WTC11 (cell line): ENCODE measurements at regions not wholly inside any gene's neighbourhood (a gene's known extent, or its start where the extent isn't known, plus 50 kb on each side); places are given as distances from the start of the nearest gene placed in this dataset.

Experiments used
- ATAC-seq: fragments of 200-7000 bp; cut with Tn5 transposase; 2 replicates; pipeline ENCODE4 v1.10.0; 2021; ENCODE audit warnings: mild to moderate bottlenecking, moderate library complexity
- CTCF ChIA-PET: fragments of 300-600 bp; sonication (Branson Sonifier 250); formaldehyde crosslinking; loops from one replicate; lab custom pipeline; 2021; ENCODE audit warnings: antibody characterized with exemption; lab: Charles Lee
- POLR2A ChIA-PET: fragments of 350-600 bp; sonication (Branson Sonifier 250); formaldehyde crosslinking; loops from one replicate; lab custom pipeline; 2021; ENCODE audit warnings: antibody characterized with exemption; lab: Charles Lee
- DNase-seq: peaks from one replicate; pipeline ENCODE4 v3.0.0; 2021; ENCODE audit warnings: low spot score
- H3K27ac Mint-ChIP-seq: 2 replicates; pipeline ENCODE4 v1.8.0; 2021; ENCODE audit warnings: mixed read lengths
- H3K27me3 Mint-ChIP-seq: 2 replicates; pipeline ENCODE4 v1.8.0; 2021; ENCODE audit warnings: low read depth, mild to moderate bottlenecking, moderate library complexity, mixed read lengths
- H3K36me3 Mint-ChIP-seq: 2 replicates; pipeline ENCODE4 v1.8.0; 2021; ENCODE audit warnings: mixed read lengths
- H3K4me1 Mint-ChIP-seq: 2 replicates; pipeline ENCODE4 v1.8.0; 2022; ENCODE audit warnings: mixed read lengths
- H3K4me3 Mint-ChIP-seq: 2 replicates; pipeline ENCODE4 v1.8.0; 2021; ENCODE audit warnings: mild to moderate bottlenecking, moderate library complexity, mixed read lengths
- H3K9me3 Mint-ChIP-seq: 2 replicates; pipeline ENCODE4 v1.8.0; 2021; ENCODE audit warnings: mixed read lengths
- ATF2 ChIP-seq: sonication (generic); formaldehyde crosslinking; IDR thresholded peaks from 2 replicates; pipeline ENCODE4 v1.8.1; 2022; ENCODE audit warnings: low read depth, missing genetic modification reagents, borderline replicate concordance
- CREB1 ChIP-seq: sonication (generic); formaldehyde crosslinking; IDR thresholded peaks from 2 replicates; pipeline ENCODE4 v1.8.0; 2023; ENCODE audit warnings: mild to moderate bottlenecking, missing genetic modification reagents
- CREM ChIP-seq: sonication (generic); formaldehyde crosslinking; IDR thresholded peaks from 2 replicates; pipeline ENCODE4 v1.8.1; 2022; ENCODE audit warnings: mild to moderate bottlenecking, missing genetic modification reagents, moderate library complexity
- EMX1 ChIP-seq: fragments of 250-450 bp; sonication (Bioruptor Pico); IDR thresholded peaks from 2 replicates; pipeline ENCODE4 v1.8.0; 2021; ENCODE audit warnings: mild to moderate bottlenecking
- FOXP1 ChIP-seq: sonication (generic); formaldehyde crosslinking; IDR thresholded peaks from 2 replicates; pipeline ENCODE4 v1.8.0; 2022; ENCODE audit warnings: missing genetic modification reagents, mild to moderate bottlenecking, moderate library complexity, borderline replicate concordance
- FOXP4 ChIP-seq: sonication (generic); formaldehyde crosslinking; IDR thresholded peaks from 2 replicates; pipeline ENCODE4 v1.8.0; 2022; ENCODE audit warnings: mild to moderate bottlenecking, missing genetic modification reagents
- GABPB1 ChIP-seq: sonication (generic); formaldehyde crosslinking; IDR thresholded peaks from 2 replicates; pipeline ENCODE4 v1.8.1; 2023; ENCODE audit warnings: mild to moderate bottlenecking, missing genetic modification reagents
- GRHL2 ChIP-seq: fragments of 250-450 bp; sonication (Bioruptor Pico); IDR thresholded peaks from 2 replicates; pipeline ENCODE4 v1.8.0; 2022; ENCODE audit warnings: mild to moderate bottlenecking, moderate library complexity; ENCODE audit not compliant: insufficient replicate concordance, severe bottlenecking
- GTF2I ChIP-seq: fragments of 250-450 bp; sonication (Bioruptor Pico); conservative IDR thresholded peaks from 2 replicates; pipeline ENCODE4 v1.4.0; 2021; ENCODE audit warnings: mild to moderate bottlenecking
- HMGA2 ChIP-seq: fragments of 250-450 bp; sonication (Bioruptor Pico); IDR thresholded peaks from 2 replicates; pipeline ENCODE4 v1.4.0; 2021; ENCODE audit warnings: mild to moderate bottlenecking, moderate library complexity
- HMGXB4 ChIP-seq: sonication (generic); formaldehyde crosslinking; IDR thresholded peaks from 2 replicates; pipeline ENCODE4 v1.8.1; 2023; ENCODE audit warnings: mild to moderate bottlenecking, moderate library complexity, missing genetic modification reagents
- MLX ChIP-seq: sonication (generic); formaldehyde crosslinking; IDR thresholded peaks from 2 replicates; pipeline ENCODE4 v1.8.1; 2023; ENCODE audit warnings: mild to moderate bottlenecking, missing genetic modification reagents, moderate library complexity
- NR3C1 ChIP-seq: sonication (generic); formaldehyde crosslinking; conservative IDR thresholded peaks from 2 replicates; pipeline ENCODE4 v1.8.1; 2023; ENCODE audit warnings: low read depth, mild to moderate bottlenecking, missing genetic modification reagents
- SMAD3 ChIP-seq: sonication (generic); formaldehyde crosslinking; IDR thresholded peaks from 2 replicates; pipeline ENCODE4 v1.8.0; 2022; ENCODE audit warnings: missing genetic modification reagents, mild to moderate bottlenecking, borderline replicate concordance
- SOX15 ChIP-seq: fragments of 250-450 bp; sonication (Bioruptor Pico); IDR thresholded peaks from 2 replicates; pipeline ENCODE4 v1.9.0; 2021; ENCODE audit warnings: mild to moderate bottlenecking
- TEAD4 ChIP-seq: sonication (generic); formaldehyde crosslinking; IDR thresholded peaks from 2 replicates; pipeline ENCODE4 v1.8.0; 2022; ENCODE audit warnings: mild to moderate bottlenecking, missing genetic modification reagents
- ZMAT4 ChIP-seq: fragments of 250-450 bp; sonication (Bioruptor Pico); IDR thresholded peaks from 2 replicates; pipeline ENCODE4 v1.9.0; 2021; ENCODE audit warnings: mild to moderate bottlenecking
- ZNF121 ChIP-seq: sonication (generic); formaldehyde crosslinking; IDR thresholded peaks from 2 replicates; pipeline ENCODE4 v1.8.0; 2023; ENCODE audit warnings: missing genetic modification reagents
- ZNF138 ChIP-seq: sonication (generic); formaldehyde crosslinking; conservative IDR thresholded peaks from 2 replicates; pipeline ENCODE4 v1.8.1; 2022; ENCODE audit warnings: mild to moderate bottlenecking, moderate library complexity, missing genetic modification reagents
- ZNF219 ChIP-seq: sonication (generic); formaldehyde crosslinking; IDR thresholded peaks from 2 replicates; pipeline ENCODE4 v1.8.0; 2023; ENCODE audit warnings: missing genetic modification reagents, mild to moderate bottlenecking, borderline replicate concordance
- ZNF425 ChIP-seq: fragments of 250-450 bp; sonication (Bioruptor Pico); conservative IDR thresholded peaks from 2 replicates; pipeline ENCODE4 v1.9.0; 2021; ENCODE audit warnings: mild to moderate bottlenecking
- ZNF532 ChIP-seq: fragments of 250-450 bp; sonication (Bioruptor Pico); IDR thresholded peaks from 2 replicates; pipeline ENCODE4 v1.9.0; 2021; ENCODE audit warnings: mild to moderate bottlenecking, borderline replicate concordance

- H3K4me1 Mint-ChIP-seq: no peaks in the 10 kb centered on the region
- ATAC-seq: no peak
- CTCF ChIA-PET: no interaction called here
- no peak overlapping the region for H3K4me3 Mint-ChIP-seq
- no peak overlapping the region for H3K27ac Mint-ChIP-seq
- no peaks in the 10 kb centered on the region for H3K9me3 Mint-ChIP-seq
- H3K27me3 Mint-ChIP-seq: no peaks in the 10 kb centered on the region
- TF ChIP-seq FOXP4 (no peak), GABPB1 (no peak), GRHL2 (CRISPR knock-in tag) (no peak), ZNF219 (no peak), TEAD4 (CRISPR knock-in tag) (no peak), GTF2I (CRISPR knock-in tag) (no peak), ZNF121 (no peak), HMGA2 (CRISPR knock-in tag) (no peak), SMAD3 (CRISPR knock-in tag) (no peak), MLX (CRISPR knock-in tag) (no peak), CREM (CRISPR knock-in tag) (no peak), FOXP1 (no peak), ZNF138 (CRISPR knock-in tag) (no peak), SOX15 (CRISPR knock-in tag) (no peak)
- H3K36me3 Mint-ChIP-seq: no peaks in the 10 kb centered on the region
- POLR2A ChIA-PET: no interaction called here
- no peak for DNase-seq
These were observed 734.3 kb downstream of the STIM2 start for GRCh38 chr4:27594922-27595321.

- ATAC-seq (no peak), DNase-seq (no peak)
- CTCF ChIA-PET: no interaction called here
- Mint-ChIP-seq H3K36me3 (no peaks in the 10 kb centered on the region), H3K27ac (no peak overlapping the region), H3K27me3 (no peaks in the 10 kb centered on the region), H3K4me1 (no peaks in the 10 kb centered on the region), H3K9me3 (no peaks in the 10 kb centered on the region), H3K4me3 (no peak overlapping the region)
- POLR2A ChIA-PET: no interaction called here
- no peak for TF ChIP-seq NR3C1
- no peak for TF ChIP-seq CREB1 (CRISPR knock-in tag)
- no peak for TF ChIP-seq ZNF532
- no peak for TF ChIP-seq ATF2 (CRISPR knock-in tag)
- no peak for TF ChIP-seq EMX1 (CRISPR knock-in tag)
- TF ChIP-seq ZNF425: no peak
- no peak for TF ChIP-seq ZMAT4 (CRISPR knock-in tag)
- TF ChIP-seq TEAD4 (CRISPR knock-in tag): no peak
- TF ChIP-seq HMGXB4 (CRISPR knock-in tag): no peak
These were observed 735.1 kb downstream of the STIM2 start for GRCh38 chr4:27595571-27596360.
